ENCODE measurements at regions not wholly inside any gene's neighbourhood (a gene's known extent, or its start where the extent isn't known, plus 50 kb on each side); places are given as distances from the start of the nearest gene placed in this dataset.
"Not testable (repeated sequence)": the region's sequence is repeated elsewhere in the genome, so short reads cannot be mapped to it uniquely, and the experiment has no call there.

- DNase-seq = no peak
Measured at GRCh38 chr6:140782941-140783340, 1349.8 kb upstream of the GJE1 start.

- no peak for DNase-seq
Measured at GRCh38 chr6:140779991-140780596, 1352.6 kb upstream of the GJE1 start.

GRCh38 chr6:140779341-140779740, 1353.4 kb upstream of the GJE1 start:
- DNase-seq = no peak

- no peak for DNase-seq
Measured at GRCh38 chr6:140777780-140778179, 1354.9 kb upstream of the GJE1 start.

- DNase-seq = no peak
Measured at GRCh38 chr6:140775061-140775460, 1357.7 kb upstream of the GJE1 start.

- DNase-seq = no peak
Measured at GRCh38 chr6:140774080-140774505, 1358.6 kb upstream of the GJE1 start.

- no peak for DNase-seq
Measured at GRCh38 chr6:140773276-140773675, 1359.4 kb upstream of the GJE1 start.

- DNase-seq = no peak
Measured at GRCh38 chr6:140772576-140772975, 1360.1 kb upstream of the GJE1 start.

GRCh38 chr6:140768133-140768532, 1364.6 kb upstream of the GJE1 start:
- no peak for DNase-seq

GRCh38 chr6:140766999-140767398, 1365.7 kb upstream of the GJE1 start:
- no peak for DNase-seq

GRCh38 chr6:140758169-140758877, 1374.4 kb upstream of the GJE1 start:
- no peak for DNase-seq

GRCh38 chr6:140752234-140752633, 1377.8 kb upstream of the CITED2 start:
- DNase-seq = no peak

- no peak for DNase-seq
Measured at GRCh38 chr6:140747114-140747513, 1372.7 kb upstream of the CITED2 start.

- no peak for DNase-seq
Measured at GRCh38 chr6:140744659-140745320, 1370.3 kb upstream of the CITED2 start.

- DNase-seq = no peak
Measured at GRCh38 chr6:140736231-140736630, 1361.8 kb upstream of the CITED2 start.

- DNase-seq = no peak
Measured at GRCh38 chr6:140732991-140733390, 1358.5 kb upstream of the CITED2 start.

GRCh38 chr6:140732155-140732554, 1357.7 kb upstream of the CITED2 start:
- no peak for DNase-seq

GRCh38 chr6:140731741-140732140, 1357.3 kb upstream of the CITED2 start:
- DNase-seq = no peak

GRCh38 chr6:140729521-140729920, 1355.1 kb upstream of the CITED2 start:
- DNase-seq = no peak

GRCh38 chr6:140718021-140718420, 1343.6 kb upstream of the CITED2 start:
- DNase-seq = no peak

- no peak for DNase-seq
Measured at GRCh38 chr6:140713495-140713894, 1339.0 kb upstream of the CITED2 start.

GRCh38 chr6:140711019-140711613, 1336.7 kb upstream of the CITED2 start:
- no peak for DNase-seq

- no peak for DNase-seq
Measured at GRCh38 chr6:140708441-140708840, 1334.0 kb upstream of the CITED2 start.

- DNase-seq = not testable (repeated sequence)
Measured at GRCh38 chr6:140704008-140704407, 1329.6 kb upstream of the CITED2 start.
